SK-N-SH treated with all-trans-retinoic acid at 6 μM for 48 hours (cell line): ENCODE measurements at regions not wholly inside any gene's neighbourhood (a gene's known extent, or its start where the extent isn't known, plus 50 kb on each side); places are given as distances from the start of the nearest gene placed in this dataset.

ENCODE experiments used
- ESRRG ChIP-seq: fragments of 250-450 bp; sonication (Bioruptor Pico); IDR thresholded peaks from 2 replicates; pipeline ENCODE4 v1.6.1; 2021; ENCODE audit warnings: mild to moderate bottlenecking
- PATZ1 ChIP-seq: fragments of 250-450 bp; sonication (Bioruptor Pico); IDR thresholded peaks from 2 replicates; pipeline ENCODE4 v1.8.0; 2020; ENCODE audit warnings: mild to moderate bottlenecking, moderate library complexity, borderline replicate concordance
- SNAI2 ChIP-seq: fragments of 250-450 bp; sonication (Bioruptor Pico); IDR thresholded peaks from 2 replicates; pipeline ENCODE4 v1.5.0; 2020; ENCODE audit warnings: mild to moderate bottlenecking, moderate library complexity
- ZC3H10 ChIP-seq: fragments of 250-450 bp; sonication (Bioruptor Pico); IDR thresholded peaks from 2 replicates; pipeline ENCODE4 v1.5.1; 2021; ENCODE audit warnings: mild to moderate bottlenecking, moderate library complexity
- ZFP3 ChIP-seq: fragments of 250-450 bp; sonication (Bioruptor Pico); IDR thresholded peaks from 2 replicates; pipeline ENCODE4 v1.5.0; 2020; ENCODE audit warnings: mild to moderate bottlenecking, moderate library complexity
- ZNF70 ChIP-seq: fragments of 450-650 bp; formaldehyde crosslinking; IDR thresholded peaks from 2 replicates; pipeline ENCODE4 v1.5.0; 2020; ENCODE audit warnings: mild to moderate bottlenecking, moderate library complexity
- ZNF8 ChIP-seq: fragments of 450-650 bp; formaldehyde crosslinking; IDR thresholded peaks from 2 replicates; pipeline ENCODE4 v1.5.0; 2020; ENCODE audit warnings: mild to moderate bottlenecking, moderate library complexity

- TF ChIP-seq ZNF70 (CRISPR knock-in tag) (no peak), ZNF8 (CRISPR knock-in tag) (no peak), PATZ1 (CRISPR knock-in tag) (no peak), ZC3H10 (CRISPR knock-in tag) (no peak), ZFP3 (CRISPR knock-in tag) (no peak), SNAI2 (CRISPR knock-in tag) (no peak), ESRRG (CRISPR knock-in tag) (no peak)
Observed at GRCh38 chr2:155125585-155126230, 427.2 kb downstream of the KCNJ3 start.
